Esophagus muscularis mucosa (tissue), 4 donors: ENCODE measurements at regions not wholly inside any gene's neighbourhood (a gene's known extent, or its start where the extent isn't known, plus 50 kb on each side); places are given as distances from the start of the nearest gene placed in this dataset.

Experiments used
- DNase-seq: peaks from one replicate; pipeline ENCODE4 v3.0.0-alpha.2; 2017; ENCODE audit errors: extremely low spot score
- H3K27ac ChIP-seq, 4 donors: fragments of 200-600 bp; sonication (generic); replicated peaks in 1 of 4; 1 replicate in 3 of 4; 2 replicates in 1 of 4; pipeline ENCODE4 v1.5.1; 2016 to 2019; ENCODE audit warnings: mild to moderate bottlenecking in 1 of 4
- H3K27me3 ChIP-seq, 4 donors: fragments of 200-600 bp; sonication (generic); one replicate each; pipeline versions ENCODE4 v1.5.1 to v1.6.0; 2016 to 2019
- H3K36me3 ChIP-seq, 4 donors: fragments of 200-600 bp; sonication (generic); one replicate each; pipeline ENCODE4 v1.5.1; 2016 to 2019
- H3K4me1 ChIP-seq, 4 donors: fragments of 200-600 bp; sonication (generic); one replicate each; pipeline ENCODE4 v1.5.1; 2016 to 2019
- H3K4me3 ChIP-seq, 4 donors: fragments of 200-600 bp; sonication (generic); 1 replicate in 2 of 4; 2 replicates in 2 of 4; pipeline ENCODE4 v1.5.1; 2016 to 2019; ENCODE audit warnings: mild to moderate bottlenecking in 4 of 4, moderate library complexity in 1 of 4
- H3K9me3 ChIP-seq, 4 donors: fragments of 200-600 bp; sonication (generic); 1 replicate in 3 of 4; 2 replicates in 1 of 4; pipeline ENCODE4 v1.5.1; 2016 to 2019
- CTCF ChIP-seq, 3 experiments: fragments of 200-600 bp in 2 of 3; fragments of 450-650 bp in 1 of 3; sonication (generic) in 2 of 3; IDR thresholded peaks; one replicate each; pipeline ENCODE4 v1.5.1; 2017 to 2019; ENCODE audit warnings: antibody characterized with exemption in 3 of 3, mild to moderate bottlenecking in 2 of 3, moderate library complexity in 1 of 3
- EP300 ChIP-seq: sonication (generic); formaldehyde crosslinking; IDR thresholded peaks from one replicate; pipeline ENCODE4 v1.6.1; 2017; ENCODE audit warnings: antibody characterized with exemption
- POLR2A ChIP-seq: fragments of 450-650 bp; IDR thresholded peaks from one replicate; pipeline ENCODE4 v1.6.1; 2017; ENCODE audit warnings: antibody characterized with exemption, moderate library complexity, mild to moderate bottlenecking, low read depth
- POLR2AphosphoS5 ChIP-seq, 2 donors: sonication (generic); formaldehyde crosslinking; IDR thresholded peaks; one replicate each; pipeline ENCODE4 v1.6.1; 2017; ENCODE audit warnings: antibody characterized with exemption in 2 of 2
- WGBS: methylation state at CpG from one replicate; pipeline ENCODE4 v1.1.5; 2018; 5-methylcytosine and 5-hydroxymethylcytosine counted together
- intact Hi-C: fragments of 100-400 bp; cut with DNase I; formaldehyde crosslinking; loops from one replicate; pipeline ENCODE4 v1.15.1; 2023

GRCh38 chr11:19403196-19403895, 162.6 kb upstream of the E2F8 start:
- peaks cover 0 to 15% (median 9%) of the 10 kb centered on the region in 4 donors for H3K4me1 ChIP-seq
- WGBS, result 81% methylated on average over 7 of the region's 7 CpGs
- intact Hi-C loops, result no loop called here

GRCh38 chr11:19400296-19400695, 159.6 kb upstream of the E2F8 start:
- TF ChIP-seq POLR2AphosphoS5 (IDR thresholded peaks at IDR 0.05) (no peak), CTCF (IDR thresholded peaks at IDR 0.05) (no peak), EP300 (no peak), POLR2A (no peak)
- Histone ChIP-seq H3K4me1 (peaks cover 0 to 16% (median 10%) of the 10 kb centered on the region in 4 donors), H3K27me3 (no peaks in the 10 kb centered on the region), H3K9me3 (no peaks in the 10 kb centered on the region), H3K27ac (no peak overlapping the region), H3K36me3 (no peaks in the 10 kb centered on the region), H3K4me3 (no peak overlapping the region)
- intact Hi-C loops, result no loop called here
- no peak for DNase-seq
- 90% methylated on average over 5 of the region's 5 CpGs for WGBS

More at GRCh38 chr11:19403196-19403895, 162.6 kb upstream of the E2F8 start:
- no peaks in the 10 kb centered on the region for H3K36me3 ChIP-seq
- H3K27ac ChIP-seq, result no peak overlapping the region
- H3K27me3 ChIP-seq, result peaks cover 0 to 16% (median 0%) of the 10 kb centered on the region in 4 donors
- DNase-seq, result peak; percentile 68
- H3K4me3 ChIP-seq, result no peak overlapping the region
- H3K9me3 ChIP-seq, result no peaks in the 10 kb centered on the region
- no peak for TF ChIP-seq EP300
- TF ChIP-seq POLR2A, result no peak
- no peak for TF ChIP-seq POLR2AphosphoS5 (IDR thresholded peaks at IDR 0.05)
- no peak for TF ChIP-seq CTCF (IDR thresholded peaks at IDR 0.05)

- Histone ChIP-seq H3K27ac (peak overlapping the region in 2 of 4 donors; percentile 3 to 62), H3K36me3 (no peaks in the 10 kb centered on the region), H3K4me3 (no peak overlapping the region), H3K4me1 (peaks cover 0 to 16% (median 10%) of the 10 kb centered on the region in 4 donors), H3K9me3 (no peaks in the 10 kb centered on the region), H3K27me3 (no peaks in the 10 kb centered on the region)
- 25% methylated on average over 9 of the region's 9 CpGs for WGBS
- intact Hi-C loops, result no loop called here
- DNase-seq, result no peak
- no peak for TF ChIP-seq EP300
- TF ChIP-seq POLR2A, result no peak
- no peak for TF ChIP-seq POLR2AphosphoS5 (IDR thresholded peaks at IDR 0.05)
- TF ChIP-seq CTCF (IDR thresholded peaks at IDR 0.05), result no peak
Observed at GRCh38 chr11:19398772-19399527, 158.2 kb upstream of the E2F8 start.

GRCh38 chr11:19398273-19398672, 157.5 kb upstream of the E2F8 start:
- H3K36me3 ChIP-seq, result no peaks in the 10 kb centered on the region
- intact Hi-C loops, result no loop called here
- H3K4me3 ChIP-seq, result no peak overlapping the region
- no peak for DNase-seq
- H3K27ac ChIP-seq, result peak overlapping the region in 2 of 4 donors; percentile 3 to 62
- no peaks in the 10 kb centered on the region for H3K27me3 ChIP-seq
- H3K9me3 ChIP-seq, result no peaks in the 10 kb centered on the region
- peaks cover 0 to 16% (median 10%) of the 10 kb centered on the region in 4 donors for H3K4me1 ChIP-seq
- WGBS, result 88% methylated on average over 5 of the region's 5 CpGs
- TF ChIP-seq EP300 (no peak), POLR2A (no peak), CTCF (IDR thresholded peaks at IDR 0.05) (no peak), POLR2AphosphoS5 (IDR thresholded peaks at IDR 0.05) (no peak)
